Coronary artery (tissue), 2 donors: ENCODE measurements at regions not wholly inside any gene's neighbourhood (a gene's known extent, or its start where the extent isn't known, plus 50 kb on each side); places are given as distances from the start of the nearest gene placed in this dataset.

ENCODE experiments used
- DNase-seq: peaks from one replicate; pipeline ENCODE4 v3.0.0-alpha.2; 2017; ENCODE audit warnings: low spot score
- H3K27ac ChIP-seq, 2 donors: fragments of 200-600 bp; sonication (generic); one replicate each; pipeline ENCODE4 v1.5.1; 2016 to 2019
- H3K4me3 ChIP-seq: fragments of 200-600 bp; sonication (generic); 2 replicates; pipeline ENCODE4 v1.5.1; 2016; ENCODE audit warnings: mild to moderate bottlenecking, moderate library complexity
- CTCF ChIP-seq: fragments of 200-600 bp; sonication (generic); IDR thresholded peaks from one replicate; pipeline ENCODE4 v1.5.1; 2019; ENCODE audit warnings: antibody characterized with exemption

GRCh38 chr3:104956620-104957345 is 409.9 kb upstream of the ALCAM start:
- DNase-seq, result no peak
- no peak overlapping the region for H3K27ac ChIP-seq
- no peak overlapping the region for H3K4me3 ChIP-seq
- TF ChIP-seq CTCF, result no peak

- no peak for TF ChIP-seq CTCF
- DNase-seq, result no peak
- Histone ChIP-seq H3K4me3 (no peak overlapping the region), H3K27ac (no peak overlapping the region)
Observed at GRCh38 chr3:104960579-104960978, 406.1 kb upstream of the ALCAM start.

- DNase-seq, result no peak
- no peak for TF ChIP-seq CTCF
- Histone ChIP-seq H3K4me3 (no peak overlapping the region), H3K27ac (no peak overlapping the region)
Observed at GRCh38 chr3:104961851-104962250, 404.9 kb upstream of the ALCAM start.

GRCh38 chr3:104974316-104974715 is 392.4 kb upstream of the ALCAM start:
- H3K27ac ChIP-seq, result no peak overlapping the region
- no peak overlapping the region for H3K4me3 ChIP-seq
- DNase-seq, result no peak
- TF ChIP-seq CTCF, result no peak

GRCh38 chr3:104977719-104978118 is 389.0 kb upstream of the ALCAM start:
- Histone ChIP-seq H3K27ac (no peak overlapping the region), H3K4me3 (no peak overlapping the region)
- DNase-seq, result no peak
- no peak for TF ChIP-seq CTCF

GRCh38 chr3:104982130-104982529 is 384.6 kb upstream of the ALCAM start:
- no peak overlapping the region for H3K27ac ChIP-seq
- TF ChIP-seq CTCF, result no peak
- H3K4me3 ChIP-seq, result no peak overlapping the region
- DNase-seq, result no peak

- no peak for TF ChIP-seq CTCF
- H3K4me3 ChIP-seq, result no peak overlapping the region
- DNase-seq, result no peak
- no peak overlapping the region for H3K27ac ChIP-seq
Observed at GRCh38 chr3:104987859-104988258, 378.9 kb upstream of the ALCAM start.
